ENCODE measurements at regions not wholly inside any gene's neighbourhood (a gene's known extent, or its start where the extent isn't known, plus 50 kb on each side); places are given as distances from the start of the nearest gene placed in this dataset.

DNA sequence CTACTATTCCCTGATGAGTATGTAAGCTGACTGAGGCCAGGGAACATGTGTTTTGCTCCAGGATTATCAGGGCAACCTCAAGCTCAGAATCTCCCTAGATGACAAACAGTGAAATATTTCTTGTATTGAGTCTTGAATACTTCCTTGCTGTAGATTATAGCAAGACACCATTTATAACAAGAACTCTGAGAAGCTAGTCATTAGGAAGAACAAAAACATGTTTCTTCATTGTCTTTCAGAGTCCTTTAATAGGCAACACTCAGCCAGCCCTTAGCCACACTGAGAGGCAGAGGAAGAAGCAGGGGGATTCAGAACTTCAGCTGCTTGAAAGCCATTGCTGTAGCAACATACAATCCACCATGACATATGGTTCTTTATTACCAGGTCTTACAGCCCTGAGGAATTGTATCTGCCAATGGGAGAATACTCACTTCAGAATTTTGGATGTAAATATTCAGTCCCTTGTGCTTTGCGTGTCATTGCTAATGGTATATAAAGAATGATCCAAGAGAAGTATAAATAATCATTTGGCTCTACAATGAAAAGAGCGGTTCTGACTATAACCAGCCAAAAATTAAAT, 117.5 kb upstream of the NCKAP5 start:
- no peak for DNase-seq (ENCODE audit: low spot score)
- intact Hi-C loops (cut with micrococcal nuclease; ENCODE audit: unreplicated experiment) = no loop called here
- Histone ChIP-seq H3K9me2 (ENCODE audit: insufficient read depth, low read length) (no peaks in the 10 kb centered on the region), H3K36me3 (ENCODE audit: insufficient read depth, low read length) (no peaks in the 10 kb centered on the region), H3K4me2 (ENCODE audit: low read length) (no peak overlapping the region), H2AFZ (ENCODE audit: low read length) (no peak overlapping the region), H4K20me1 (ENCODE audit: insufficient read depth, low read length) (no peaks in the 10 kb centered on the region), H3K27ac (ENCODE audit: low read depth, low read length, poor library complexity, severe bottlenecking) (no peak overlapping the region), H3K9me3 (ENCODE audit: low read length) (no peaks in the 10 kb centered on the region), H3K4me3 (ENCODE audit: low read depth, low read length, poor library complexity, severe bottlenecking) (no peak overlapping the region), H3K79me2 (ENCODE audit: insufficient read depth, low read depth, low read length) (no peaks in the 10 kb centered on the region), H3K4me1 (ENCODE audit: insufficient read depth, low read length, poor library complexity, severe bottlenecking) (no peaks in the 10 kb centered on the region)
- no TSS peak for BruUV-seq (replicated peaks)
- ChIA-PET CTCF (ENCODE audit: unreplicated experiment) (no interaction called here), POLR2A (no interaction called here)
- TF ChIP-seq CTCF (conservative IDR thresholded peaks at IDR 0.05; ENCODE audit: low read length) (no peak), EZH2phosphoT487 (IDR thresholded peaks at IDR 0.05; ENCODE audit: borderline replicate concordance, low read depth, low read length) (no peak)

GRCh38 chr2:133690780-133691179, 122.5 kb upstream of the NCKAP5 start:
- no peaks in the 10 kb centered on the region for H3K4me1 ChIP-seq (ENCODE audit: insufficient read depth, low read length, poor library complexity, severe bottlenecking)
- BruUV-seq (replicated peaks) = no TSS peak

More at GRCh38 chr2:133690780-133691179, 122.5 kb upstream of the NCKAP5 start:
- ChIA-PET POLR2A (interaction anchor here (1.0 kb wide), 1 partner anchor 13 kb away, joined by 4 read pairs; no protein-coding TSS in a partner anchor), CTCF (ENCODE audit: unreplicated experiment) (no interaction called here)
- Histone ChIP-seq H3K79me2 (ENCODE audit: insufficient read depth, low read depth, low read length) (no peaks in the 10 kb centered on the region), H3K36me3 (ENCODE audit: insufficient read depth, low read length) (no peaks in the 10 kb centered on the region), H3K9me2 (ENCODE audit: insufficient read depth, low read length) (no peaks in the 10 kb centered on the region), H3K27ac (ENCODE audit: low read depth, low read length, poor library complexity, severe bottlenecking) (no peak overlapping the region), H2AFZ (ENCODE audit: low read length) (no peak overlapping the region), H3K9me3 (ENCODE audit: low read length) (no peaks in the 10 kb centered on the region), H3K4me3 (ENCODE audit: low read depth, low read length, poor library complexity, severe bottlenecking) (no peak overlapping the region), H3K4me2 (ENCODE audit: low read length) (no peak overlapping the region), H4K20me1 (ENCODE audit: insufficient read depth, low read length) (no peaks in the 10 kb centered on the region)
- no peak for TF ChIP-seq CTCF (conservative IDR thresholded peaks at IDR 0.05; ENCODE audit: low read length)
- TF ChIP-seq EZH2phosphoT487 (IDR thresholded peaks at IDR 0.05; ENCODE audit: borderline replicate concordance, low read depth, low read length) = no peak
- intact Hi-C loops (cut with micrococcal nuclease; ENCODE audit: unreplicated experiment) = no loop called here
- DNase-seq (ENCODE audit: low spot score) = no peak
